Vagina (tissue), 2 donors: ENCODE measurements at regions not wholly inside any gene's neighbourhood (a gene's known extent, or its start where the extent isn't known, plus 50 kb on each side); places are given as distances from the start of the nearest gene placed in this dataset.

ENCODE experiments used
- CTCF ChIP-seq, 3 experiments: fragments of 450-650 bp in 2 of 3; fragments of 200-600 bp in 1 of 3; sonication (generic) in 1 of 3; IDR thresholded peaks; one replicate each; pipeline ENCODE4 v1.5.1; 2017 to 2019; ENCODE audit warnings: antibody characterized with exemption in 3 of 3, mild to moderate bottlenecking in 2 of 3, moderate library complexity in 2 of 3
- POLR2A ChIP-seq, 2 donors: fragments of 450-650 bp; IDR thresholded peaks; one replicate each; pipeline ENCODE4 v1.6.1; 2017; ENCODE audit warnings: antibody characterized with exemption in 2 of 2, mild to moderate bottlenecking in 2 of 2, moderate library complexity in 2 of 2

- no peak for TF ChIP-seq CTCF (IDR thresholded peaks at IDR 0.05)
- TF ChIP-seq POLR2A (IDR thresholded peaks at IDR 0.05): no peak
Observed at GRCh38 chr5:167406513-167406912, 884.9 kb upstream of the WWC1 start.
